22Rv1 (cell line): ENCODE measurements at regions not wholly inside any gene's neighbourhood (a gene's known extent, or its start where the extent isn't known, plus 50 kb on each side); places are given as distances from the start of the nearest gene placed in this dataset.

ENCODE experiments used
- CTCF ChIP-seq: fragments of 450-650 bp; IDR thresholded peaks from 2 replicates; pipeline ENCODE4 v1.5.1; 2017; ENCODE audit warnings: mild to moderate bottlenecking
- ZFX ChIP-seq: fragments of 450-650 bp; IDR thresholded peaks from 2 replicates; pipeline ENCODE4 v1.6.1; 2017; ENCODE audit warnings: antibody characterized with exemption, borderline replicate concordance

GRCh38 chr13:91273675-91274074 is 73.8 kb upstream of the MIR17HG start:
- no peak for TF ChIP-seq CTCF
- no peak for TF ChIP-seq ZFX
